HG02642 (cell line): ENCODE measurements at regions not wholly inside any gene's neighbourhood (a gene's known extent, or its start where the extent isn't known, plus 50 kb on each side); places are given as distances from the start of the nearest gene placed in this dataset.

Experiments used
- ATAC-seq: cut with Tn5 transposase; IDR thresholded peaks from one replicate; pipeline ENCODE4 v1.9.1; 2021; ENCODE audit warnings: mild to moderate bottlenecking; ENCODE audit not compliant: unreplicated experiment, poor library complexity

- no peak for ATAC-seq
Measured at GRCh38 chr6:80457439-80457933, 351.0 kb downstream of the BCKDHB start.

DNA sequence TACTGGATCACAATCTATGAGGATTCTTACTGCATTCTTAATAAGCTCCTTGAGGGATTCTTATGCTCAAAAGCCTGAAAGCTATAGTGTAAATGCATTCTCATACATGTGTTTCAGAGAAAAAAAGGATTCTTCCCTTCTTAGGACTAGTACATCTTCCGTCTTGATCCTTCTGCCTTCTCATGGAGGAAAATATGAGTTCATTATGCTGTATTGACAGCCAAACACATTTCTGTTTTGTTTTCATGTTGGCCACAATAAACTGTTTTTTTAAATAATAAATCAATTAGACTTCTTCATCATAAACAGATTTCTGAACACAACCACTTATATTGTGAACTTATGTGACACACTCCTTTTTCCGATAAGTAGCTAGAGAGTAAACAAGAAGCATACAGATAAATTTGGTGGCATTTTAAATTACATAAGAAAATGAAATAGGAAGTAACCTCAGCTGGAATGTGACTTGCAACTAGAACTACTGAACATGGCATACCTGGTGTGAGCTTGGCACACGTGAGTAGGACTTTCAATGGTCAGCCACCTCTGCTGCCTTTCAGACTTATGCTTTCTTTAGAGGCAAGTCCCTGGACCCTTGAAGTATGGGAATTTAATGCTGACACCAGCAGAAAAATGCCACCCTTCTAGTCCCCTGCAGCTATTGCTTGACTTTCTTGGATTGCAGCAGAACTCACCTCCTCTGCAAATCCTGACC lies 350.4 kb downstream of the BCKDHB start:
- no peak for ATAC-seq

- no peak for ATAC-seq
Measured at GRCh38 chr6:80454661-80455365, 348.3 kb downstream of the BCKDHB start.

GRCh38 chr6:80454197-80454596 lies 347.7 kb downstream of the BCKDHB start:
- no peak for ATAC-seq

GRCh38 chr6:80449726-80450125 lies 343.3 kb downstream of the BCKDHB start:
- ATAC-seq = no peak

DNA sequence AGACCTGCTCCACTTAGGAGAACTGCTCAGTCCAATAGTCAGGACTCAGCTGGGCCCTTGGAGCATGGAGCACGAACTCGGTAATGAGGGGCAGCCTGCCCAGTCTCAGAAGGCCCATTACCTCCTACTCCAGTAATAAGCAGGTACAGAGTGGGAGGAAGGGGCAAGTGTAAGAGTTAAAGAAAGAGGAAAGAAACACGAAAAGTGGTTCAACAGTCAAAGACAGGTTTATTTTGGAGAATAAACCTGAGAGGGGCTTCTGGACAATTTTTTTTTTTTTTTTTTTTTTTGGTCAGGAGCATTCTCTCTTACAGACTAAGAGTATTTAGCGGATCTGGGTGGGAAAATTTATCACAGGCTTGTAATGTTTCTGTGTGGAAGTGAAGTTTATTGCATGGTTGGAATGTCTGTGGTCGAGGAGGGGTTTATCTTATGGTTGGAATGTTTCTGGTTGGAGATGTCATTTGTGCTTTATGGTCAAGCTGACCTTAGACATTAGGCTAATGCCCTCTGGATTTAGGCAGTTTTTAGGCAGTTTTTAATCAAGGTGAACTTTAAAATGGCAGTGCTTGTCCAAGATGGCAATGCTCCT lies 340.1 kb downstream of the BCKDHB start:
- no peak for ATAC-seq

- no peak for ATAC-seq
Measured at GRCh38 chr6:80445751-80446150, 339.3 kb downstream of the BCKDHB start.

DNA sequence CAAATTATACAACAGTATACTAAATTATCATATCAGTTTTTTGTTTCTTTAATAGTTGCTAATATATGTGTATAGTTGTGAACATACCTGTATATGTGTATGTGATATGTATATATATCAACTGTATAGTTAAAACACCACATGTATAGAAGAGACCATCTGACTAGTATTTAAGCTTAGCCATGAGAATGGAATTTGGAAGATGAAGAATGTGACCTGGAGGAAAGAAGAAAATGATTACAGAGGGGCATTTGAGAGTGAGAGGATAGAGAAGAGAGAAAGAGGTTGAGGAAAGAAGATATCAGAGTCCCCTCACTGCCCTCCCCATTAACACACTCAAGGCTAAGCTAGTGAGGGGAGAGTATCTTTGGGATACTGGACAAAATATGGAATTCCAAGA lies 335.9 kb downstream of the BCKDHB start:
- no peak for ATAC-seq

GRCh38 chr6:80441131-80441530 lies 334.7 kb downstream of the BCKDHB start:
- ATAC-seq = no peak

GRCh38 chr6:80440496-80441115 lies 334.1 kb downstream of the BCKDHB start:
- ATAC-seq = no peak

GRCh38 chr6:80439721-80440470 lies 333.4 kb downstream of the BCKDHB start:
- ATAC-seq = no peak

DNA sequence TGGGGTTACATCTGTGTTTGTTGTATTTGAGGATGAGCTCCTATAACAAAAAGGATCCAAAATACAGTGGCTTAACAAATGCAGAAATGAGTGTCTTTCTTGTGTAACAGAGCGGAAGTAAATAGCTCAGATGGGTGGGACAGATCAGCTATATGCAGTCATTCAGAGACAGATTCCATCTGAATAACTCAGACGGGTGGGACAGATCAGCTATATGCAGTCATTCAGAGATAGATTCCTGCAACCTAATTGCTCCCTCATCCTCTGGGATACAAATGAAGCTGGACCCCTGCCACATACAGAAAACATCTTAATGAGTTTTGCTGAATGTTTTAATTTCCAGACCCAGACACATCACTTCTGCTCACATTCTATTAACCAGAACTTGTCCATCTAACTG lies 332.3 kb downstream of the BCKDHB start:
- no peak for ATAC-seq

DNA sequence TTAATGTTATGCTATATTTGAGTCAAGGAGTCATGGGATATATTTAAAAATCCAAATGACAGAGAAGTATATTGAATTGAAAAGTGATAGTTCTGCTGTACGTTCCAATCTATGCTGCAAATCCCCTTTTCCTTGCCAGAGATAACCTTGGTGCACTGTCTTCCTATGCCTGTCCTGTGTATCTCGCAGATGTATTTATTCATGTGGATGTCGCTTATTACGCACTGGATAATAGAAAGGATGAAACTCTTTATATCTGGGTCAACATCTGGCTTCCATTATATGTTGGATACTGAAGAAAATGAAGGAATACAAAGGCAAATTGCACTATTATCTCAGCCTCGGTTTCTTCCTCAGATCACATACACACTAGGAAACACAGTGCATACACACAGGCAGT lies 331.3 kb downstream of the BCKDHB start:
- no peak for ATAC-seq

DNA sequence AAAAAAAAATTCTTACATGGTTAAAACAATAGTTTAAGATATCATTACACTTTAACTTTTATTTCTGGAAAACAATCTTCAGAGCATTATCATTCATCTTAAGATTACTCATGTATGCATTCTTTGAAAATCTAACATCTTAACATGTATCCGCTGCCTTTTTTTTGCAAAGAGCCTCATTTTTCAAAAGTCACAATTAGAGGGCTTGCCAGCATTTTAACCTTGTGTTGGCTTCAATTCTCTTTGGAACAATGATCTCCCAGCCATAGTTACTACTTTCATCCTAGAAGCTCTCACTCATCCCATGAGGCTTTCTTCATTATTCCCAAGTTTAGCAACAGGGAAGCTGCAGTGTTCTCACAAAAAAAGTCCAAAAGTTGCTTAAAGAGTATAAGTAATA lies 330.8 kb downstream of the BCKDHB start:
- no peak for ATAC-seq

DNA sequence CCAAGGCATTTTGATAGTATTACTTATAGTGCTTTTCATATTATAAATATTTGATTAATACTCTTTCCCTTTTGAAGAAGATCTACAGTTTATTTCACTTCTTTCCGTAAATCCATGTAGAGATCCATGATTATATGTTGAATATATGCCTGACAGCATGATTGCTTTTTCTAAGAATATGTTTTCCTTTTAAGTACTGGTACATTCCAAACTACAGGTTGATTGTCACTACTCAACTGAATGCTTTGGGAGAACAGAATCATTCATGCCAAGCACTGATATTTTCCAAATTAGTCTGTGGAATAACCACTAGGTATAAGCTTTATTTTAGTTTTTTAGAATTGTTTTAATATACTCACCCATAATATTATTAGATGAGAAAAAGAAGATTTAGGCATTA lies 330.2 kb downstream of the BCKDHB start:
- ATAC-seq = no peak

- no peak for ATAC-seq
Measured at GRCh38 chr6:80435457-80435856, 329.0 kb downstream of the BCKDHB start.

- ATAC-seq = no peak
Measured at GRCh38 chr6:80434691-80435350, 328.4 kb downstream of the BCKDHB start.

- ATAC-seq = no peak
Measured at GRCh38 chr6:80433673-80434025, 327.2 kb downstream of the BCKDHB start.

GRCh38 chr6:80433010-80433672 lies 326.7 kb downstream of the BCKDHB start:
- ATAC-seq = no peak
